SH-SY5Y (cell line): ENCODE measurements at regions not wholly inside any gene's neighbourhood (a gene's known extent, or its start where the extent isn't known, plus 50 kb on each side); places are given as distances from the start of the nearest gene placed in this dataset.

Experiments used
- GATA2 ChIP-seq: IDR thresholded peaks from 2 replicates; pipeline ENCODE4 v1.6.1; 2011; ENCODE audit warnings: mild to moderate bottlenecking, low read depth, low read length
- GATA3 ChIP-seq: IDR thresholded peaks from 2 replicates; pipeline ENCODE4 v1.6.1; 2011; ENCODE audit warnings: low read depth, mild to moderate bottlenecking, low read length, moderate library complexity

DNA sequence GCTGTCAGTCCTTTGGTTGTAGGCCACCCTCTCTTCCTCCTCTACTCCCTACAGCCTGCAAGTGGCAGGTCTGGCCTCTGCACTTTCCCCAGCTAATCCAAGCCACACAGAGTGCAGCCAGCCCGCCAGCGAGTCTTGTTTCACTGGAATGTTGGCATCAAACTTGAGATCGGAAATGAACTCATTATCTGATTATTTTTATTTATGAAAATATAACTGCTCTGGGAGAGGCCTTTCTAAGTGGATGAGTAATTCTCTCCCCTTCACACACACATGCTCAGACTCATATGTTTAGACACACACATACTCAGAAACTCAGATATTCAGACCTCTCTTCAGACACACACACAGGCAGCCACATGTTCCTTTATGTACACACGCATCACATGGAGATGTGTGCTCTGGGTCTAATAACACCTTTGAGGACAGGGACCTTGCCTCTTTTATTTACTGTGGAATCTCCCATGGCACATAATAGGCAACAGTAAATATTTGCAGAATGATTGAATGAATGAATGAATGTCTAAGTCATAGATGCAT is 151.3 kb downstream of the ZFP36L2 start:
- TF ChIP-seq GATA2: no peak
- TF ChIP-seq GATA3: no peak
